ENCODE measurements at regions not wholly inside any gene's neighbourhood (a gene's known extent, or its start where the extent isn't known, plus 50 kb on each side); places are given as distances from the start of the nearest gene placed in this dataset.

DNA sequence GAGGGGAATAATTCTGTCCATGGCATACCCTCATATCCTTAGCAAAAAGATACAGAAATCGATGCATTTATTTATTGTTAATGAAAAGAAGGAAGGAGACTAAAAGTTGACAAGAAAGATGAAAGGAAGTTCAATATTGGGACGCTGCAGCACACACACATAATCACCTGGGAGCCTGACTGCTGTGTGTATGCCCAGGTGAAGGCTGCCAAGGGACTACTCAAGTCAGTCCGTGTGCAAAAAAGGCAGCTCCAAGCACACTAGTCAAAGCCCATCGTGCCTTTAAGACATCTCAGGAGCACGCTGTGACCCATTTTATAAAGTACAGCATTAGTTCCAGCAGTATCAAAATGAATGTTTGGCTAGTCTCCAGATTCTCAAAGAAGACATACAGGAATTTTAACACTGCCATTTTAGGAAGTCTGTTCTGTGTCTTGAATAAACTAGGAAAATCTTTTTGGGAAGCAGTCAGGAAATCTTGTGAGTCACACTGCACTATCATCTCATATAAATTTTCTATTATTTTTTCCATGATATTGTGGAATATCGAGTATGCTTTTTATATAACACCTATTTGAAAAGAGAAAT, 363.9 kb downstream of the GASK1B start:
- H2AFZ ChIP-seq (ENCODE audit: low read depth): no peak overlapping the region
- no peaks in the 10 kb centered on the region for H4K20me1 ChIP-seq (ENCODE audit: insufficient read depth)
- no peaks in the 10 kb centered on the region for H3K27me3 ChIP-seq (ENCODE audit: insufficient read depth)
- H3K9me2 ChIP-seq: no peaks in the 10 kb centered on the region
- no peak overlapping the region for H3K9ac ChIP-seq
- H3K79me2 ChIP-seq (ENCODE audit: insufficient read depth): no peaks in the 10 kb centered on the region
- H3K4me3 ChIP-seq (ENCODE audit: low read depth in 2 of 2, low read length in 1 of 2): no peak overlapping the region
- H3K27ac ChIP-seq (ENCODE audit: low read depth in 2 of 2, low read length in 1 of 2): no peak overlapping the region
- H3F3A ChIP-seq (replicated peaks; ENCODE audit: insufficient read depth): no peaks in the 10 kb centered on the region
- peaks cover 0 to 3% of the 10 kb centered on the region in 2 experiments; a peak in 1 of 4 replicates for H3K4me1 ChIP-seq (ENCODE audit: control insufficient read depth in 1 of 2, insufficient read depth in 2 of 2, low read depth in 1 of 2, low read length in 1 of 2)
- H3K36me3 ChIP-seq (replicated peaks in 1 of 2; ENCODE audit: control insufficient read depth in 1 of 2, insufficient read depth in 2 of 2, low read length in 1 of 2): no peaks in the 10 kb centered on the region
- ChIA-PET CTCF (interaction anchor here (3.7 kb wide), 1 partner anchor 170 kb away, joined by 17 read pairs; no protein-coding TSS in a partner anchor), POLR2A (no interaction called here)
- no peaks in the 10 kb centered on the region for H3K9me3 ChIP-seq
- no peak overlapping the region for H3K4me2 ChIP-seq
- TF ChIP-seq SIN3A (IDR thresholded peaks at IDR 0.05; ENCODE audit: borderline replicate concordance, low read depth, low read length) (no peak), MXI1 (IDR thresholded peaks at IDR 0.05; ENCODE audit: low read depth, low read length) (no peak), TCF12 (IDR thresholded peaks at IDR 0.05) (no peak), TEAD4 (IDR thresholded peaks at IDR 0.05; ENCODE audit: borderline replicate concordance, insufficient read depth) (no peak), NFIC (IDR thresholded peaks at IDR 0.05; ENCODE audit: borderline replicate concordance) (no peak), JUND (IDR thresholded peaks at IDR 0.05) (no peak)
- TF ChIP-seq, protein P1, sequence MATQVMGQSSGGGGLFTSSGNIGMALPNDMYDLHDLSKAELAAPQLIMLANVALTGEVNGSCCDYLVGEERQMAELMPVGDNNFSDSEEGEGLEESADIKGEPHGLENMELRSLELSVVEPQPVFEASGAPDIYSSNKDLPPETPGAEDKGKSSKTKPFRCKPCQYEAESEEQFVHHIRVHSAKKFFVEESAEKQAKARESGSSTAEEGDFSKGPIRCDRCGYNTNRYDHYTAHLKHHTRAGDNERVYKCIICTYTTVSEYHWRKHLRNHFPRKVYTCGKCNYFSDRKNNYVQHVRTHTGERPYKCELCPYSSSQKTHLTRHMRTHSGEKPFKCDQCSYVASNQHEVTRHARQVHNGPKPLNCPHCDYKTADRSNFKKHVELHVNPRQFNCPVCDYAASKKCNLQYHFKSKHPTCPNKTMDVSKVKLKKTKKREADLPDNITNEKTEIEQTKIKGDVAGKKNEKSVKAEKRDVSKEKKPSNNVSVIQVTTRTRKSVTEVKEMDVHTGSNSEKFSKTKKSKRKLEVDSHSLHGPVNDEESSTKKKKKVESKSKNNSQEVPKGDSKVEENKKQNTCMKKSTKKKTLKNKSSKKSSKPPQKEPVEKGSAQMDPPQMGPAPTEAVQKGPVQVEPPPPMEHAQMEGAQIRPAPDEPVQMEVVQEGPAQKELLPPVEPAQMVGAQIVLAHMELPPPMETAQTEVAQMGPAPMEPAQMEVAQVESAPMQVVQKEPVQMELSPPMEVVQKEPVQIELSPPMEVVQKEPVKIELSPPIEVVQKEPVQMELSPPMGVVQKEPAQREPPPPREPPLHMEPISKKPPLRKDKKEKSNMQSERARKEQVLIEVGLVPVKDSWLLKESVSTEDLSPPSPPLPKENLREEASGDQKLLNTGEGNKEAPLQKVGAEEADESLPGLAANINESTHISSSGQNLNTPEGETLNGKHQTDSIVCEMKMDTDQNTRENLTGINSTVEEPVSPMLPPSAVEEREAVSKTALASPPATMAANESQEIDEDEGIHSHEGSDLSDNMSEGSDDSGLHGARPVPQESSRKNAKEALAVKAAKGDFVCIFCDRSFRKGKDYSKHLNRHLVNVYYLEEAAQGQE (IDR thresholded peaks at IDR 0.05; ENCODE audit: low read depth, low read length): no peak
- TF ChIP-seq, protein P2, sequence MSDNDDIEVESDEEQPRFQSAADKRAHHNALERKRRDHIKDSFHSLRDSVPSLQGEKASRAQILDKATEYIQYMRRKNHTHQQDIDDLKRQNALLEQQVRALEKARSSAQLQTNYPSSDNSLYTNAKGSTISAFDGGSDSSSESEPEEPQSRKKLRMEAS (IDR thresholded peaks at IDR 0.05; ENCODE audit: low read depth): no peak
- TF ChIP-seq, protein P3, sequence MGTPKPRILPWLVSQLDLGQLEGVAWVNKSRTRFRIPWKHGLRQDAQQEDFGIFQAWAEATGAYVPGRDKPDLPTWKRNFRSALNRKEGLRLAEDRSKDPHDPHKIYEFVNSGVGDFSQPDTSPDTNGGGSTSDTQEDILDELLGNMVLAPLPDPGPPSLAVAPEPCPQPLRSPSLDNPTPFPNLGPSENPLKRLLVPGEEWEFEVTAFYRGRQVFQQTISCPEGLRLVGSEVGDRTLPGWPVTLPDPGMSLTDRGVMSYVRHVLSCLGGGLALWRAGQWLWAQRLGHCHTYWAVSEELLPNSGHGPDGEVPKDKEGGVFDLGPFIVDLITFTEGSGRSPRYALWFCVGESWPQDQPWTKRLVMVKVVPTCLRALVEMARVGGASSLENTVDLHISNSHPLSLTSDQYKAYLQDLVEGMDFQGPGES (IDR thresholded peaks at IDR 0.05; ENCODE audit: low read depth, low read length): no peak
- TF ChIP-seq, protein P4, sequence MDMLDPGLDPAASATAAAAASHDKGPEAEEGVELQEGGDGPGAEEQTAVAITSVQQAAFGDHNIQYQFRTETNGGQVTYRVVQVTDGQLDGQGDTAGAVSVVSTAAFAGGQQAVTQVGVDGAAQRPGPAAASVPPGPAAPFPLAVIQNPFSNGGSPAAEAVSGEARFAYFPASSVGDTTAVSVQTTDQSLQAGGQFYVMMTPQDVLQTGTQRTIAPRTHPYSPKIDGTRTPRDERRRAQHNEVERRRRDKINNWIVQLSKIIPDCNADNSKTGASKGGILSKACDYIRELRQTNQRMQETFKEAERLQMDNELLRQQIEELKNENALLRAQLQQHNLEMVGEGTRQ (IDR thresholded peaks at IDR 0.05; ENCODE audit: borderline replicate concordance, low read depth, low read length): no peak
- WGBS (ENCODE audit: low lambda C conversion rate): 25% methylated on average over 6 of the region's 6 CpGs
- DNase-seq: no peak
